HG03565 (cell line): ENCODE measurements at regions not wholly inside any gene's neighbourhood (a gene's known extent, or its start where the extent isn't known, plus 50 kb on each side); places are given as distances from the start of the nearest gene placed in this dataset.

ENCODE experiments used
- ATAC-seq: cut with Tn5 transposase; IDR thresholded peaks from one replicate; pipeline ENCODE4 v1.9.1; 2021; ENCODE audit warnings: mild to moderate bottlenecking, moderate library complexity; ENCODE audit not compliant: unreplicated experiment

GRCh38 chr4:65126200-65126599 is 544.1 kb downstream of the EPHA5 start:
- no peak for ATAC-seq

- ATAC-seq = no peak
Observed at GRCh38 chr4:65120287-65120686, 550.0 kb downstream of the EPHA5 start.

- ATAC-seq = no peak
Observed at GRCh38 chr4:65102419-65102818, 567.9 kb downstream of the EPHA5 start.

GRCh38 chr4:65096630-65097029 is 573.7 kb downstream of the EPHA5 start:
- no peak for ATAC-seq

- ATAC-seq = no peak
Observed at GRCh38 chr4:65089666-65090065, 580.6 kb downstream of the EPHA5 start.

GRCh38 chr4:65083076-65083475 is 587.2 kb downstream of the EPHA5 start:
- no peak for ATAC-seq

- no peak for ATAC-seq
Observed at GRCh38 chr4:65071564-65071963, 598.7 kb downstream of the EPHA5 start.

- no peak for ATAC-seq
Observed at GRCh38 chr4:65069177-65069576, 601.1 kb downstream of the EPHA5 start.

GRCh38 chr4:65066106-65066505 is 604.2 kb downstream of the EPHA5 start:
- no peak for ATAC-seq

GRCh38 chr4:65063601-65064000 is 606.7 kb downstream of the EPHA5 start:
- no peak for ATAC-seq

GRCh38 chr4:65050786-65051185 is 619.5 kb downstream of the EPHA5 start:
- no peak for ATAC-seq

- no peak for ATAC-seq
Observed at GRCh38 chr4:65046192-65047133, 623.8 kb downstream of the EPHA5 start.

GRCh38 chr4:65033899-65034298 is 624.6 kb upstream of the TECRL start:
- ATAC-seq = no peak

- ATAC-seq = no peak
Observed at GRCh38 chr4:65028592-65028991, 619.3 kb upstream of the TECRL start.

GRCh38 chr4:65023883-65024670 is 614.8 kb upstream of the TECRL start:
- no peak for ATAC-seq

GRCh38 chr4:65023081-65023480 is 613.8 kb upstream of the TECRL start:
- ATAC-seq = no peak

GRCh38 chr4:65021737-65022136 is 612.5 kb upstream of the TECRL start:
- ATAC-seq = no peak

GRCh38 chr4:65021149-65021548 is 611.9 kb upstream of the TECRL start:
- no peak for ATAC-seq

- ATAC-seq = no peak
Observed at GRCh38 chr4:65019775-65020174, 610.5 kb upstream of the TECRL start.

GRCh38 chr4:65018313-65018712 is 609.1 kb upstream of the TECRL start:
- no peak for ATAC-seq

GRCh38 chr4:65014078-65014477 is 604.8 kb upstream of the TECRL start:
- no peak for ATAC-seq
